GM21825 (cell line): ENCODE measurements at regions not wholly inside any gene's neighbourhood (a gene's known extent, or its start where the extent isn't known, plus 50 kb on each side); places are given as distances from the start of the nearest gene placed in this dataset.
A peak's percentile ranks its signal among the peaks of the same experiment; 100 is the strongest.

Experiments used
- ATAC-seq: cut with Tn5 transposase; IDR thresholded peaks from one replicate; pipeline ENCODE4 v1.9.1; 2021; ENCODE audit warnings: mild to moderate bottlenecking, moderate library complexity; ENCODE audit not compliant: unreplicated experiment

- ATAC-seq = no peak
These were observed 101.5 kb upstream of the BOD1 start for GRCh38 chr5:173717959-173718358.

- no peak for ATAC-seq
These were observed 102.0 kb upstream of the BOD1 start for GRCh38 chr5:173718469-173718868.

GRCh38 chr5:173719731-173720082 lies 103.3 kb upstream of the BOD1 start:
- ATAC-seq = no peak

GRCh38 chr5:173720286-173720952 lies 104.0 kb upstream of the BOD1 start:
- no peak for ATAC-seq

GRCh38 chr5:173720953-173721600 lies 104.6 kb upstream of the BOD1 start:
- ATAC-seq = no peak

- no peak for ATAC-seq
These were observed 105.3 kb upstream of the BOD1 start for GRCh38 chr5:173721601-173722232.

- no peak for ATAC-seq
These were observed 110.6 kb upstream of the BOD1 start for GRCh38 chr5:173726846-173727557.

GRCh38 chr5:173727839-173728778 lies 111.7 kb upstream of the BOD1 start:
- no peak for ATAC-seq

- no peak for ATAC-seq
These were observed 112.8 kb upstream of the BOD1 start for GRCh38 chr5:173729079-173729765.

GRCh38 chr5:173730632-173731298 lies 114.3 kb upstream of the BOD1 start:
- no peak for ATAC-seq

GRCh38 chr5:173733021-173733420 lies 116.6 kb upstream of the BOD1 start:
- no peak for ATAC-seq

- ATAC-seq = no peak
These were observed 117.0 kb upstream of the BOD1 start for GRCh38 chr5:173733425-173733824.

- ATAC-seq = peak; percentile 46
These were observed 117.5 kb upstream of the BOD1 start for GRCh38 chr5:173733831-173734501.

- ATAC-seq = no peak
These were observed 118.3 kb upstream of the BOD1 start for GRCh38 chr5:173734716-173735115.

- no peak for ATAC-seq
These were observed 118.7 kb upstream of the BOD1 start for GRCh38 chr5:173735184-173735583.

- ATAC-seq = no peak
These were observed 119.2 kb upstream of the BOD1 start for GRCh38 chr5:173735691-173736090.

- no peak for ATAC-seq
These were observed 119.9 kb upstream of the BOD1 start for GRCh38 chr5:173736374-173736773.

- ATAC-seq = peak; percentile 81
These were observed 120.5 kb upstream of the BOD1 start for GRCh38 chr5:173736923-173737412.

- no peak for ATAC-seq
These were observed 123.3 kb upstream of the BOD1 start for GRCh38 chr5:173739741-173740140.
